IMR-90 (cell line): ENCODE measurements at regions not wholly inside any gene's neighbourhood (a gene's known extent, or its start where the extent isn't known, plus 50 kb on each side); places are given as distances from the start of the nearest gene placed in this dataset.

Source experiments
- ATAC-seq: fragments of 200-7000 bp; cut with Tn5 transposase; 2 replicates; pipeline ENCODE4 v1.9.1; 2020; ENCODE audit warnings: low read depth, mild to moderate bottlenecking, moderate library complexity
- BruUV-seq: library from RNA; stranded (reverse); fragments of 400-500 nt; replicated peaks from 2 replicates; lab custom pipeline; 2021; lab: Mats Ljungman, UMichigan
- CTCF ChIA-PET: fragments of 300-600 bp; formaldehyde crosslinking; extraction: SDS; loops from one replicate; lab custom pipeline; 2021; ENCODE audit warnings: antibody characterized with exemption; lab: Yijun Ruan, JAX
- POLR2A ChIA-PET: fragments of 300-600 bp; sonication (Branson Sonifier 250); formaldehyde crosslinking; loops from one replicate; lab custom pipeline; 2022; ENCODE audit warnings: antibody characterized with exemption; ENCODE audit not compliant: unreplicated experiment; lab: Charles Lee
- DNase-seq: peaks from one replicate; pipeline ENCODE4 v3.0.0; 2013
- H2AFZ ChIP-seq: replicated peaks from 2 replicates; pipeline ENCODE3; 2013; ENCODE audit warnings: low read length, mild to moderate bottlenecking; ENCODE audit not compliant: poor library complexity
- H2AK5ac ChIP-seq: 2 replicates; pipeline ENCODE4 v1.6.1; 2013; ENCODE audit warnings: low read depth, low read length, inconsistent platforms
- H2AK9ac ChIP-seq: replicated peaks from 2 replicates; pipeline ENCODE3; 2013; ENCODE audit warnings: mild to moderate bottlenecking, low read depth, low read length, moderate library complexity; ENCODE audit not compliant: poor library complexity
- H2BK120ac ChIP-seq: 2 replicates; pipeline ENCODE4 v1.6.1; 2013; ENCODE audit warnings: low read depth, low read length, inconsistent platforms
- H2BK15ac ChIP-seq: 3 replicates; pipeline ENCODE4 v1.6.1; 2013; ENCODE audit warnings: low read depth, low read length, inconsistent platforms
- H2BK20ac ChIP-seq: 2 replicates; pipeline ENCODE4 v1.6.1; 2013; ENCODE audit warnings: low read depth, mild to moderate bottlenecking, inconsistent platforms, low read length, moderate library complexity
- H2BK5ac ChIP-seq: 2 replicates; pipeline ENCODE4 v1.6.1; 2013; ENCODE audit warnings: mild to moderate bottlenecking, low read depth, low read length, inconsistent platforms; ENCODE audit not compliant: poor library complexity, severe bottlenecking
- H3K14ac ChIP-seq: replicated peaks from 2 replicates; pipeline ENCODE4 v1.6.1; 2013; ENCODE audit warnings: low read depth, low read length, inconsistent platforms
- H3K18ac ChIP-seq: 2 replicates; pipeline ENCODE4 v1.6.1; 2013; ENCODE audit warnings: low read depth, low read length, control low read depth
- H3K23ac ChIP-seq: 2 replicates; pipeline ENCODE4 v1.6.1; 2013; ENCODE audit warnings: low read depth, low read length, inconsistent platforms
- H3K27ac ChIP-seq: 2 replicates; pipeline ENCODE4 v1.5.1; 2013; ENCODE audit warnings: mild to moderate bottlenecking, control low read depth, low read length; ENCODE audit not compliant: insufficient read depth
- H3K27me3 ChIP-seq: 2 replicates; pipeline ENCODE4 v1.6.1; 2013; ENCODE audit warnings: low read length; ENCODE audit not compliant: control insufficient read depth, insufficient read depth
- H3K36me3 ChIP-seq: 2 replicates; pipeline ENCODE4 v1.6.1; 2013; ENCODE audit warnings: low read length, mixed read lengths; ENCODE audit not compliant: control insufficient read depth, insufficient read depth
- H3K4ac ChIP-seq: 2 replicates; pipeline ENCODE4 v1.6.1; 2013; ENCODE audit warnings: low read depth, low read length, inconsistent platforms
- H3K4me1 ChIP-seq: 2 replicates; pipeline ENCODE4 v1.6.1; 2013; ENCODE audit warnings: low read length, mixed read lengths; ENCODE audit not compliant: control insufficient read depth, insufficient read depth
- H3K4me2 ChIP-seq: 2 replicates; pipeline ENCODE4 v1.6.1; 2013; ENCODE audit warnings: low read depth, mild to moderate bottlenecking, control low read depth, low read length, moderate library complexity
- H3K4me3 ChIP-seq: 2 replicates; pipeline ENCODE4 v1.5.1; 2013; ENCODE audit warnings: low read depth, mild to moderate bottlenecking, control low read depth, low read length, moderate library complexity; ENCODE audit not compliant: insufficient read depth
- H3K56ac ChIP-seq: 2 replicates; pipeline ENCODE4 v1.6.1; 2013; ENCODE audit warnings: low read length, inconsistent platforms; ENCODE audit not compliant: insufficient read depth; ENCODE audit errors: extremely low read depth
- H3K79me1 ChIP-seq, 2 experiments: 2 replicates each; pipeline ENCODE4 v1.6.1; 2013; ENCODE audit warnings: low read length in 2 of 2, inconsistent platforms in 1 of 2, low read depth in 1 of 2
- H3K9ac ChIP-seq: 2 replicates; pipeline ENCODE4 v1.6.1; 2013; ENCODE audit warnings: low read depth, low read length, control low read depth
- H3K9me1 ChIP-seq: 2 replicates; pipeline ENCODE4 v1.6.1; 2013; ENCODE audit warnings: low read length, inconsistent platforms; ENCODE audit not compliant: insufficient read depth
- H3K9me3 ChIP-seq: 2 replicates; pipeline ENCODE4 v1.6.1; 2013; ENCODE audit warnings: low read length; ENCODE audit not compliant: control insufficient read depth, insufficient read depth
- H4K20me1 ChIP-seq: 2 replicates; pipeline ENCODE4 v1.6.1; 2013; ENCODE audit warnings: low read length, inconsistent platforms; ENCODE audit not compliant: insufficient read depth
- H4K5ac ChIP-seq: 2 replicates; pipeline ENCODE4 v1.6.1; 2013; ENCODE audit warnings: mild to moderate bottlenecking, low read depth, low read length, control low read depth
- H4K8ac ChIP-seq, 2 experiments: 2 replicates each; pipeline ENCODE4 v1.6.1; 2013; ENCODE audit warnings: low read depth in 2 of 2, low read length in 2 of 2, control low read depth in 1 of 2, inconsistent platforms in 1 of 2
- H4K91ac ChIP-seq: 2 replicates; pipeline ENCODE4 v1.6.1; 2013; ENCODE audit warnings: low read depth, low read length, inconsistent platforms; ENCODE audit not compliant: insufficient read depth
- CEBPB ChIP-seq: IDR thresholded peaks from 2 replicates; pipeline ENCODE4 v1.6.1; 2012; ENCODE audit warnings: low read depth, low read length, improper control_type of control experiment
- FOS ChIP-seq: fragments of 150-350 bp; IDR thresholded peaks from 2 replicates; pipeline ENCODE4 v1.6.1; 2016; ENCODE audit warnings: low read depth, low read length
- WGBS, 2 experiments: methylation state at CpG; one replicate each; pipeline versions ENCODE4 v1.1.5 to v1.1.7; 2013; ENCODE audit warnings: missing lambda C conversion rate in 2 of 2; ENCODE audit not compliant: insufficient read length in 1 of 2; ENCODE audit errors: extremely low coverage in 2 of 2; 5-methylcytosine and 5-hydroxymethylcytosine counted together
- dilution Hi-C: fragments of 300-500 bp; cut with HindIII; formaldehyde crosslinking; loops from one replicate; pipeline ENCODE4 v1.14.3; 2018; ENCODE audit warnings: low sequenced_read_pairs; ENCODE audit not compliant: unreplicated experiment
- in situ Hi-C: fragments of 300-500 bp; cut with MboI; formaldehyde crosslinking; loops from 3 replicates; pipeline ENCODE4 v1.14.3; 2019; ENCODE audit warnings: low sequenced_read_pairs, inconsistent platforms, mixed read lengths
- intact Hi-C: fragments of 100-400 bp; cut with micrococcal nuclease; formaldehyde crosslinking; loops from 2 replicates; pipeline ENCODE4 v1.10.0; 2022

- TF ChIP-seq CEBPB = peak; percentile 98
- no peak for TF ChIP-seq FOS
- Histone ChIP-seq H3K18ac (no peak overlapping the region), H2AK9ac (no peak overlapping the region), H3K79me1 (no peaks in the 10 kb centered on the region), H3K4me3 (no peak overlapping the region), H2AK5ac (0 out of 2 replicates have a peak overlapping the region, but pooled peaks have one; percentile 22), H3K56ac (no peak overlapping the region), H2BK120ac (0 out of 2 replicates have a peak overlapping the region, but pooled peaks have one; percentile 14), H3K4me1 (peaks cover 4% of the 10 kb centered on the region), H2BK20ac (peak overlapping the region; percentile 51; the same call in 1 of the 2 replicates), H2BK15ac (no peak overlapping the region), H3K9ac (no peak overlapping the region), H3K9me3 (no peaks in the 10 kb centered on the region), H3K36me3 (no peaks in the 10 kb centered on the region), H3K23ac (no peak overlapping the region), H4K5ac (no peak overlapping the region), H3K27ac (no peak overlapping the region), H3K9me1 (no peaks in the 10 kb centered on the region), H3K27me3 (no peaks in the 10 kb centered on the region), H3K14ac (no peak overlapping the region), H2BK5ac (no peak overlapping the region), H4K8ac (no peak overlapping the region), H2AFZ (no peak overlapping the region), H3K4ac (peak overlapping the region; percentile 22; the same call in 1 of the 2 replicates), H3K4me2 (no peak overlapping the region), H4K91ac (no peak overlapping the region), H4K20me1 (no peaks in the 10 kb centered on the region)
- ATAC-seq (no peak), DNase-seq (no peak)
- intact Hi-C loops = no loop called here
- WGBS, 2 experiments = no CpG with 5 or more reads among the region's 12 CpGs
- CTCF ChIA-PET = no interaction called here
- dilution Hi-C loops = loop anchor here (25.0 kb wide), 1 partner anchor 159 kb away; no protein-coding TSS in a partner anchor
- no TSS peak for BruUV-seq
- POLR2A ChIA-PET = no interaction called here
- in situ Hi-C loops = no loop called here
Observed at GRCh38 chr9:91502913-91503672, 79.5 kb upstream of the NFIL3 start.
